HCT116 (cell line): ENCODE measurements at regions not wholly inside any gene's neighbourhood (a gene's known extent, or its start where the extent isn't known, plus 50 kb on each side); places are given as distances from the start of the nearest gene placed in this dataset.

Experiments used
- ATAC-seq: fragments of 200-7000 bp; cut with Tn5 transposase; 2 replicates; pipeline ENCODE4 v1.9.1; 2020; ENCODE audit warnings: mild to moderate bottlenecking, moderate library complexity
- BruUV-seq: library from RNA; stranded (reverse); fragments of 400-500 nt; replicated peaks from 2 replicates; lab custom pipeline; 2021; lab: Mats Ljungman, UMichigan
- CTCF ChIA-PET: fragments of 300-600 bp; sonication (Branson Sonifier 250); formaldehyde crosslinking; loops from one replicate; lab custom pipeline; 2021; ENCODE audit warnings: antibody characterized with exemption; lab: Charles Lee
- POLR2A ChIA-PET: fragments of 300-600, 350-600 bp; sonication (Branson Sonifier 250); formaldehyde crosslinking; loops from one replicate; lab custom pipeline; 2021; ENCODE audit warnings: antibody characterized with exemption; lab: Charles Lee
- RAD21 ChIA-PET, 2 experiments: fragments of 300-600 bp; sonication (Branson Sonifier 250); formaldehyde crosslinking; loops; one replicate each; lab custom pipeline; 2023; ENCODE audit warnings: low total read pairs in 2 of 2; ENCODE audit not compliant: uncharacterized antibody in 2 of 2, unreplicated experiment in 2 of 2, low non-redundant PET in 1 of 2; lab: Charles Lee
- DNase-seq: peaks from one replicate; pipeline ENCODE4 v3.0.0-alpha.2; 2010; ENCODE audit warnings: low read depth, low spot score
- H2AFZ ChIP-seq: fragments of 200-600 bp; shearing (Covaris generic), sonication (generic); 2 replicates; pipeline ENCODE4 v1.6.1; 2017; ENCODE audit warnings: low read depth, mixed run types, mixed read lengths, antibody characterized with exemption, low read length; ENCODE audit not compliant: poor library complexity, severe bottlenecking
- H3K27ac ChIP-seq: 2 replicates; pipeline ENCODE4 v1.5.1; 2012; ENCODE audit warnings: low read depth, low read length
- H3K27me3 ChIP-seq: fragments of 200-600 bp; sonication (generic); 2 replicates; pipeline ENCODE4 v1.6.1; 2016; ENCODE audit warnings: mixed run types, low read length, mixed read lengths; ENCODE audit not compliant: insufficient read depth
- H3K36me3 ChIP-seq, 2 experiments: fragments of 200-500 bp in 1 of 2; fragments of 200-600 bp in 1 of 2; sonication (Bioruptor generic) in 1 of 2; sonication (generic) in 1 of 2; 2 replicates each; pipeline versions ENCODE4 v1.5.1 to v1.6.1; 2014 to 2016; ENCODE audit warnings: low read length in 2 of 2, inconsistent platforms in 1 of 2, mixed read lengths in 1 of 2, mixed run types in 1 of 2; ENCODE audit not compliant: insufficient read depth in 2 of 2, control insufficient read depth in 1 of 2
- H3K4me1 ChIP-seq, 2 experiments: fragments of 200-600 bp in 1 of 2; sonication (generic) in 1 of 2; 2 replicates each; pipeline versions ENCODE4 v1.5.1 to v1.6.1; 2012 to 2017; ENCODE audit warnings: low read length in 2 of 2, inconsistent platforms in 1 of 2, mild to moderate bottlenecking in 1 of 2, mixed read lengths in 1 of 2, mixed run types in 1 of 2, moderate library complexity in 1 of 2; ENCODE audit not compliant: insufficient read depth in 2 of 2, control insufficient read depth in 1 of 2
- H3K4me2 ChIP-seq: fragments of 200-600 bp; sonication (generic); 2 replicates; pipeline ENCODE4 v1.6.1; 2017; ENCODE audit warnings: mixed run types, low read length, mixed read lengths
- H3K4me3 ChIP-seq, 2 experiments: fragments of 200-600 bp in 1 of 2; sonication (generic) in 1 of 2; replicated peaks in 1 of 2; 2 replicates each; pipeline ENCODE4 v1.5.1; 2011 to 2016; ENCODE audit warnings: low read length in 2 of 2, control low read depth in 1 of 2, low read depth in 1 of 2, mild to moderate bottlenecking in 1 of 2, mixed read lengths in 1 of 2, mixed run types in 1 of 2
- H3K79me2 ChIP-seq: fragments of 200-600 bp; sonication (generic); 2 replicates; pipeline ENCODE4 v1.6.1; 2017; ENCODE audit warnings: mild to moderate bottlenecking, mixed run types, low read length, moderate library complexity, mixed read lengths; ENCODE audit not compliant: insufficient read depth
- H3K9ac ChIP-seq: fragments of 200-600 bp; sonication (generic); 2 replicates; pipeline ENCODE4 v1.6.1; 2016; ENCODE audit warnings: low read length, mixed read lengths
- H3K9me2 ChIP-seq: fragments of 200-600 bp; sonication (generic), shearing (Covaris generic); 2 replicates; pipeline ENCODE4 v1.6.1; 2017; ENCODE audit warnings: mixed run types, mild to moderate bottlenecking, moderate library complexity; ENCODE audit not compliant: insufficient read depth
- H3K9me3 ChIP-seq, 2 experiments: fragments of 200-500 bp in 1 of 2; fragments of 200-600 bp in 1 of 2; sonication (Bioruptor generic) in 1 of 2; sonication (generic) in 1 of 2; 2 replicates each; pipeline ENCODE4 v1.6.1; 2014 to 2017; ENCODE audit warnings: low read length in 2 of 2, mixed read lengths in 2 of 2, inconsistent platforms in 1 of 2, low read depth in 1 of 2, mild to moderate bottlenecking in 1 of 2, mixed run types in 1 of 2, moderate library complexity in 1 of 2; ENCODE audit not compliant: control insufficient read depth in 1 of 2, insufficient read depth in 1 of 2
- H4K20me1 ChIP-seq: fragments of 200-600 bp; sonication (generic), shearing (Covaris generic); 2 replicates; pipeline ENCODE4 v1.6.1; 2017; ENCODE audit warnings: mixed run types, mild to moderate bottlenecking, moderate library complexity; ENCODE audit not compliant: insufficient read depth
- CBX3 ChIP-seq: IDR thresholded peaks from 2 replicates; pipeline ENCODE4 v1.6.1; 2012; ENCODE audit warnings: low read depth
- CEBPB ChIP-seq: IDR thresholded peaks from 2 replicates; pipeline ENCODE4 v1.6.1; 2012; ENCODE audit warnings: low read depth
- EGR1 ChIP-seq: IDR thresholded peaks from 2 replicates; pipeline ENCODE4 v1.6.1; 2012; ENCODE audit warnings: low read depth
- ELF1 ChIP-seq: IDR thresholded peaks from 2 replicates; pipeline ENCODE4 v1.6.1; 2012; ENCODE audit warnings: low read depth, borderline replicate concordance
- EZH2 ChIP-seq: fragments of 200-600 bp; sonication (generic); IDR thresholded peaks from 2 replicates; pipeline ENCODE4 v1.6.1; 2017; ENCODE audit warnings: antibody characterized with exemption, mixed run types
- FOSL1 ChIP-seq: IDR thresholded peaks from 2 replicates; pipeline ENCODE4 v1.6.1; 2012; ENCODE audit warnings: low read depth
- POLR2AphosphoS5 ChIP-seq: IDR thresholded peaks from 2 replicates; pipeline ENCODE4 v1.6.1; 2011; ENCODE audit warnings: mild to moderate bottlenecking, low read depth, low read length, moderate library complexity
- RAD21 ChIP-seq: IDR thresholded peaks from 2 replicates; pipeline ENCODE4 v1.6.1; 2012; ENCODE audit warnings: low read depth, mild to moderate bottlenecking
- TCF7L2 ChIP-seq: IDR thresholded peaks from 2 replicates; pipeline ENCODE4 v1.7.0; 2011; ENCODE audit warnings: borderline replicate concordance, inconsistent platforms; ENCODE audit not compliant: insufficient read depth, insufficient read length; ENCODE audit errors: extremely low read depth
- ZNF274 ChIP-seq: fragments of 200-500 bp; sonication (Bioruptor generic); IDR thresholded peaks from 2 replicates; pipeline ENCODE4 v1.6.1; 2014; ENCODE audit warnings: mild to moderate bottlenecking, low read depth, low read length, inconsistent platforms
- intact Hi-C: fragments of 100-400 bp; cut with micrococcal nuclease; formaldehyde crosslinking; loops from 2 replicates; pipeline ENCODE4 v1.10.0; 2022
- TF ChIP-seq, protein P1 (sequence below): IDR thresholded peaks from 2 replicates; pipeline ENCODE4 v1.6.1; 2011; ENCODE audit warnings: mild to moderate bottlenecking, low read length, moderate library complexity; ENCODE audit not compliant: insufficient replicate concordance; ENCODE audit errors: extremely low read depth
- TF ChIP-seq, protein P2 (sequence below): IDR thresholded peaks from 2 replicates; pipeline ENCODE4 v1.6.1; 2012
- TF ChIP-seq, protein P3 (sequence below), 3 experiments: fragments of 200-600 bp in 1 of 3; sonication (generic) in 1 of 3; IDR thresholded peaks in 2 of 3; conservative IDR thresholded peaks in 1 of 3; 2 replicates each; pipeline ENCODE4 v1.5.1; 2012 to 2017; ENCODE audit warnings: low read depth in 2 of 3, low read length in 2 of 3, antibody characterized with exemption in 1 of 3, borderline replicate concordance in 1 of 3, control low read depth in 1 of 3, mild to moderate bottlenecking in 1 of 3, mixed read lengths in 1 of 3, mixed run types in 1 of 3, moderate library complexity in 1 of 3; ENCODE audit not compliant: insufficient read depth in 1 of 3

DNA sequence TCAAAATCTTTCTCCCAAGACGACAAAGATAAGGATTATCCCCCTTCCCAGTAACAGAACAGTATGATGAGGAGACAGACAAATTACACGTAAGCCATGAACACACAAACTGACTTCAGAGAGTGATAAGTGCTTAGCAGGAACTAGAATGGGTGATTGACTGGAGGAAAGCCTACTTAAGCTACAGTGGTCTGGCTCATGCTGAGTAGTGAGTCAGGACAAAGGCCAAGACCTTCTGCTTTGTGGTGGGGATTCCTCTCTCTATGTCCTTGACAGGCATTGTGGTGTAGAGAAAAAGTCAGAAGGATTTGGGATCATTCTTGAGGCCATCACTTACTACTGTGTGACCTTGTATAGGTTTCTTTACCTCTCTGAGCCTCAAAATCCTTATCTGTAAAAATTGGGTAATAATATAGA lies 381.9 kb upstream of the CCL2 start:
- no TSS peak for BruUV-seq
- TF ChIP-seq, protein P1, sequence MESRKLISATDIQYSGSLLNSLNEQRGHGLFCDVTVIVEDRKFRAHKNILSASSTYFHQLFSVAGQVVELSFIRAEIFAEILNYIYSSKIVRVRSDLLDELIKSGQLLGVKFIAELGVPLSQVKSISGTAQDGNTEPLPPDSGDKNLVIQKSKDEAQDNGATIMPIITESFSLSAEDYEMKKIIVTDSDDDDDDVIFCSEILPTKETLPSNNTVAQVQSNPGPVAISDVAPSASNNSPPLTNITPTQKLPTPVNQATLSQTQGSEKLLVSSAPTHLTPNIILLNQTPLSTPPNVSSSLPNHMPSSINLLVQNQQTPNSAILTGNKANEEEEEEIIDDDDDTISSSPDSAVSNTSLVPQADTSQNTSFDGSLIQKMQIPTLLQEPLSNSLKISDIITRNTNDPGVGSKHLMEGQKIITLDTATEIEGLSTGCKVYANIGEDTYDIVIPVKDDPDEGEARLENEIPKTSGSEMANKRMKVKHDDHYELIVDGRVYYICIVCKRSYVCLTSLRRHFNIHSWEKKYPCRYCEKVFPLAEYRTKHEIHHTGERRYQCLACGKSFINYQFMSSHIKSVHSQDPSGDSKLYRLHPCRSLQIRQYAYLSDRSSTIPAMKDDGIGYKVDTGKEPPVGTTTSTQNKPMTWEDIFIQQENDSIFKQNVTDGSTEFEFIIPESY, result no peak
- no peak for TF ChIP-seq EGR1
- TF ChIP-seq, protein P2, sequence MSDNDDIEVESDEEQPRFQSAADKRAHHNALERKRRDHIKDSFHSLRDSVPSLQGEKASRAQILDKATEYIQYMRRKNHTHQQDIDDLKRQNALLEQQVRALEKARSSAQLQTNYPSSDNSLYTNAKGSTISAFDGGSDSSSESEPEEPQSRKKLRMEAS, result no peak
- H4K20me1 ChIP-seq, result no peaks in the 10 kb centered on the region
- no peaks in the 10 kb centered on the region for H3K27me3 ChIP-seq
- H3K4me1 ChIP-seq, result no peaks in the 10 kb centered on the region
- H3K9me2 ChIP-seq, result no peaks in the 10 kb centered on the region
- no peak overlapping the region for H3K9ac ChIP-seq
- no peak overlapping the region for H3K27ac ChIP-seq
- ATAC-seq, result no peak
- peaks cover 0 to 4% of the 10 kb centered on the region in 2 experiments; a peak in 2 of 4 replicates for H3K9me3 ChIP-seq
- no peak for DNase-seq
- ChIA-PET RAD21 (no interaction called here), CTCF (no interaction called here), POLR2A (no interaction called here)
- no peak overlapping the region for H3K4me3 ChIP-seq
- no peaks in the 10 kb centered on the region for H3K36me3 ChIP-seq
- H3K4me2 ChIP-seq, result no peak overlapping the region
- H3K79me2 ChIP-seq, result no peaks in the 10 kb centered on the region
- H2AFZ ChIP-seq, result no peak overlapping the region
- intact Hi-C loops, result no loop called here

DNA sequence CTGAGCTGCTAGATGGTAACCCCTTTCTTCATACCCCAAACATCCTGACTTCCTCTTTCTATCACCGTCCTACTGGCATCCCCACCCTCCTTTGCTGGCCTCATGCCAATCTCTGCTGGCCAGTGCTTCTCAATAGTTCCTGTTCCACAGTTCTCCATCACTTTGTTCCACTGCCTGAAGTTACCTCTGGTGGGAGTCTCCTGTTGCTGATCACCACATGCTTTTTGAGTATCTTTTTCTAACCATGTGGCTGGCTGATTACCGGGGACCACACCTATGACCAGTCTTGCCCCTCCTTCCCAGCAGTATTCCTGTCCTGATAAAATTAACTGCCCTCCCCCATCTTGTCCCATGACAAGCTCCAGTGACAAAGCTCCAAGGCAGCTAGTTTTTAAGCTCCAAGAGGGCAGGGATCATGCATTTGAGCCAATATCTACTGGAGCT lies 380.4 kb upstream of the CCL2 start:
- DNase-seq, result no peak
- Histone ChIP-seq H3K9me2 (no peaks in the 10 kb centered on the region), H3K9ac (no peak overlapping the region), H4K20me1 (no peaks in the 10 kb centered on the region), H3K4me2 (no peak overlapping the region), H3K4me3 (no peak overlapping the region), H2AFZ (no peak overlapping the region), H3K27me3 (no peaks in the 10 kb centered on the region), H3K9me3 (peaks cover 0 to 4% of the 10 kb centered on the region in 2 experiments; a peak in 2 of 4 replicates), H3K36me3 (no peaks in the 10 kb centered on the region), H3K4me1 (no peaks in the 10 kb centered on the region), H3K27ac (no peak overlapping the region), H3K79me2 (no peaks in the 10 kb centered on the region)
- ChIA-PET CTCF (no interaction called here), RAD21 (no interaction called here), POLR2A (no interaction called here)
- intact Hi-C loops, result no loop called here
- BruUV-seq, result no TSS peak
- ATAC-seq, result no peak
- TF ChIP-seq FOSL1 (no peak), TCF7L2 (no peak), ELF1 (no peak), EZH2 (no peak), CEBPB (no peak), ZNF274 (no peak), RAD21 (no peak), CBX3 (no peak), POLR2AphosphoS5 (no peak)
- TF ChIP-seq, protein P3, sequence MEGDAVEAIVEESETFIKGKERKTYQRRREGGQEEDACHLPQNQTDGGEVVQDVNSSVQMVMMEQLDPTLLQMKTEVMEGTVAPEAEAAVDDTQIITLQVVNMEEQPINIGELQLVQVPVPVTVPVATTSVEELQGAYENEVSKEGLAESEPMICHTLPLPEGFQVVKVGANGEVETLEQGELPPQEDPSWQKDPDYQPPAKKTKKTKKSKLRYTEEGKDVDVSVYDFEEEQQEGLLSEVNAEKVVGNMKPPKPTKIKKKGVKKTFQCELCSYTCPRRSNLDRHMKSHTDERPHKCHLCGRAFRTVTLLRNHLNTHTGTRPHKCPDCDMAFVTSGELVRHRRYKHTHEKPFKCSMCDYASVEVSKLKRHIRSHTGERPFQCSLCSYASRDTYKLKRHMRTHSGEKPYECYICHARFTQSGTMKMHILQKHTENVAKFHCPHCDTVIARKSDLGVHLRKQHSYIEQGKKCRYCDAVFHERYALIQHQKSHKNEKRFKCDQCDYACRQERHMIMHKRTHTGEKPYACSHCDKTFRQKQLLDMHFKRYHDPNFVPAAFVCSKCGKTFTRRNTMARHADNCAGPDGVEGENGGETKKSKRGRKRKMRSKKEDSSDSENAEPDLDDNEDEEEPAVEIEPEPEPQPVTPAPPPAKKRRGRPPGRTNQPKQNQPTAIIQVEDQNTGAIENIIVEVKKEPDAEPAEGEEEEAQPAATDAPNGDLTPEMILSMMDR (IDR thresholded peaks at IDR 0.05 in 2 of 3, conservative IDR thresholded peaks at IDR 0.05 in 1 of 3; ENCODE audit: borderline replicate concordance in 1 of 3, insufficient read depth in 1 of 3, low read depth in 2 of 3, low read length in 2 of 3), result no peak
- TF ChIP-seq, protein P2, result no peak
